ENCODE measurements at regions not wholly inside any gene's neighbourhood (a gene's known extent, or its start where the extent isn't known, plus 50 kb on each side); places are given as distances from the start of the nearest gene placed in this dataset.

GRCh38 chr1:195550071-195550862, 1058.0 kb downstream of the KCNT2 start:
- Mint-ChIP-seq H3K36me3 (no peaks in the 10 kb centered on the region), H3K27me3 (no peaks in the 10 kb centered on the region), H3K27ac (no peak overlapping the region), H3K4me1 (no peaks in the 10 kb centered on the region), H3K4me3 (no peak overlapping the region), H3K9me3 (peaks cover 0 to 2% (median 0%) of the 10 kb centered on the region in 5 donors)
- no peak for DNase-seq
- CTCF ChIA-PET, result no interaction called here
- no peaks in the 10 kb centered on the region for H3K9me3 ChIP-seq (ENCODE audit: low read length)
- H3K27me3 ChIP-seq (ENCODE audit: insufficient read depth, low read length, poor library complexity, severe bottlenecking), result no peaks in the 10 kb centered on the region
- no peaks in the 10 kb centered on the region for H3K36me3 ChIP-seq (ENCODE audit: insufficient read depth, low read length)
- H3K27ac ChIP-seq (ENCODE audit: low read depth, low read length), result no peak overlapping the region
- POLR2A ChIA-PET, result no interaction called here
- no peak overlapping the region for H3K4me3 ChIP-seq (ENCODE audit: low read length)
- H3K4me1 ChIP-seq (ENCODE audit: insufficient read depth, low read length), result no peaks in the 10 kb centered on the region

GRCh38 chr1:195530961-195531360, 1077.3 kb downstream of the KCNT2 start:
- ChIA-PET POLR2A (no interaction called here), CTCF (no interaction called here)
- H3K4me1 Mint-ChIP-seq, result no peaks in the 10 kb centered on the region
- H3K4me3 Mint-ChIP-seq, result no peak overlapping the region
- H3K27ac Mint-ChIP-seq, result no peak overlapping the region
- H3K27me3 Mint-ChIP-seq, result no peaks in the 10 kb centered on the region
- H3K9me3 Mint-ChIP-seq, result peaks cover 0 to 4% (median 3%) of the 10 kb centered on the region in 5 donors
- no peaks in the 10 kb centered on the region for H3K36me3 Mint-ChIP-seq
- Histone ChIP-seq H3K27me3 (ENCODE audit: insufficient read depth, low read length, poor library complexity, severe bottlenecking) (no peaks in the 10 kb centered on the region), H3K36me3 (ENCODE audit: insufficient read depth, low read length) (no peaks in the 10 kb centered on the region), H3K27ac (ENCODE audit: low read depth, low read length) (no peak overlapping the region), H3K4me1 (ENCODE audit: insufficient read depth, low read length) (no peaks in the 10 kb centered on the region), H3K4me3 (ENCODE audit: low read length) (no peak overlapping the region), H3K9me3 (ENCODE audit: low read length) (no peaks in the 10 kb centered on the region)
- no peak for DNase-seq

- no peaks in the 10 kb centered on the region for H3K27me3 ChIP-seq (ENCODE audit: insufficient read depth, low read length, poor library complexity, severe bottlenecking)
- Mint-ChIP-seq H3K4me3 (no peak overlapping the region), H3K27ac (no peak overlapping the region), H3K27me3 (no peaks in the 10 kb centered on the region), H3K9me3 (peaks cover 0 to 4% (median 3%) of the 10 kb centered on the region in 5 donors), H3K4me1 (no peaks in the 10 kb centered on the region), H3K36me3 (no peaks in the 10 kb centered on the region)
- no peaks in the 10 kb centered on the region for H3K36me3 ChIP-seq (ENCODE audit: insufficient read depth, low read length)
- ChIA-PET POLR2A (no interaction called here), CTCF (no interaction called here)
- H3K4me3 ChIP-seq (ENCODE audit: low read length), result no peak overlapping the region
- DNase-seq, result no peak
- H3K4me1 ChIP-seq (ENCODE audit: insufficient read depth, low read length), result no peaks in the 10 kb centered on the region
- H3K9me3 ChIP-seq (ENCODE audit: low read length), result no peaks in the 10 kb centered on the region
- H3K27ac ChIP-seq (ENCODE audit: low read depth, low read length), result no peak overlapping the region
Measured at GRCh38 chr1:195529881-195530280, 1078.4 kb downstream of the KCNT2 start.

GRCh38 chr1:195520757-195521156, 1087.5 kb downstream of the KCNT2 start:
- H3K27ac ChIP-seq (ENCODE audit: low read depth, low read length), result no peak overlapping the region
- no peaks in the 10 kb centered on the region for H3K4me1 Mint-ChIP-seq
- H3K4me3 Mint-ChIP-seq, result no peak overlapping the region
- ChIA-PET POLR2A (no interaction called here), CTCF (no interaction called here)
- H3K27me3 Mint-ChIP-seq, result no peaks in the 10 kb centered on the region
- H3K4me1 ChIP-seq (ENCODE audit: insufficient read depth, low read length), result no peaks in the 10 kb centered on the region
- H3K4me3 ChIP-seq (ENCODE audit: low read length), result no peak overlapping the region
- H3K27me3 ChIP-seq (ENCODE audit: insufficient read depth, low read length, poor library complexity, severe bottlenecking), result no peaks in the 10 kb centered on the region
- H3K9me3 Mint-ChIP-seq, result peaks cover 0 to 19% (median 3%) of the 10 kb centered on the region in 5 donors
- no peaks in the 10 kb centered on the region for H3K36me3 ChIP-seq (ENCODE audit: insufficient read depth, low read length)
- no peaks in the 10 kb centered on the region for H3K9me3 ChIP-seq (ENCODE audit: low read length)
- no peak overlapping the region for H3K27ac Mint-ChIP-seq
- DNase-seq, result no peak
- no peaks in the 10 kb centered on the region for H3K36me3 Mint-ChIP-seq

GRCh38 chr1:195516036-195516435, 1092.2 kb downstream of the KCNT2 start:
- no peak overlapping the region for H3K27ac ChIP-seq (ENCODE audit: low read depth, low read length)
- H3K4me3 ChIP-seq (ENCODE audit: low read length), result no peak overlapping the region
- no peaks in the 10 kb centered on the region for H3K4me1 ChIP-seq (ENCODE audit: insufficient read depth, low read length)
- Mint-ChIP-seq H3K9me3 (peaks cover 0 to 8% (median 0%) of the 10 kb centered on the region in 5 donors), H3K27me3 (no peaks in the 10 kb centered on the region), H3K4me3 (no peak overlapping the region), H3K27ac (no peak overlapping the region), H3K36me3 (no peaks in the 10 kb centered on the region), H3K4me1 (no peaks in the 10 kb centered on the region)
- ChIA-PET POLR2A (no interaction called here), CTCF (no interaction called here)
- no peak for DNase-seq
- H3K36me3 ChIP-seq (ENCODE audit: insufficient read depth, low read length), result no peaks in the 10 kb centered on the region
- H3K9me3 ChIP-seq (ENCODE audit: low read length), result no peaks in the 10 kb centered on the region
- H3K27me3 ChIP-seq (ENCODE audit: insufficient read depth, low read length, poor library complexity, severe bottlenecking), result no peaks in the 10 kb centered on the region

- CTCF ChIA-PET, result no interaction called here
- Mint-ChIP-seq H3K36me3 (no peaks in the 10 kb centered on the region), H3K27ac (no peak overlapping the region), H3K9me3 (peaks cover 0 to 8% (median 2%) of the 10 kb centered on the region in 5 donors), H3K27me3 (no peaks in the 10 kb centered on the region), H3K4me3 (no peak overlapping the region), H3K4me1 (no peaks in the 10 kb centered on the region)
- Histone ChIP-seq H3K27ac (ENCODE audit: low read depth, low read length) (no peak overlapping the region), H3K9me3 (ENCODE audit: low read length) (no peaks in the 10 kb centered on the region), H3K36me3 (ENCODE audit: insufficient read depth, low read length) (no peaks in the 10 kb centered on the region), H3K27me3 (ENCODE audit: insufficient read depth, low read length, poor library complexity, severe bottlenecking) (no peaks in the 10 kb centered on the region), H3K4me3 (ENCODE audit: low read length) (no peak overlapping the region), H3K4me1 (ENCODE audit: insufficient read depth, low read length) (no peaks in the 10 kb centered on the region)
- POLR2A ChIA-PET, result no interaction called here
- no peak for DNase-seq
Measured at GRCh38 chr1:195511501-195511900, 1096.7 kb downstream of the KCNT2 start.

GRCh38 chr1:195501118-195501517, 1107.1 kb downstream of the KCNT2 start:
- POLR2A ChIA-PET, result no interaction called here

GRCh38 chr1:195495720-195496635, 1112.3 kb downstream of the KCNT2 start:
- POLR2A ChIA-PET, result no interaction called here
- Mint-ChIP-seq H3K4me1 (no peaks in the 10 kb centered on the region), H3K27ac (no peak overlapping the region), H3K9me3 (peaks cover 1 to 7% (median 6%) of the 10 kb centered on the region in 5 donors), H3K36me3 (no peaks in the 10 kb centered on the region), H3K4me3 (no peak overlapping the region), H3K27me3 (no peaks in the 10 kb centered on the region)
- H3K36me3 ChIP-seq (ENCODE audit: insufficient read depth, low read length), result no peaks in the 10 kb centered on the region
- no peak overlapping the region for H3K27ac ChIP-seq (ENCODE audit: low read depth, low read length)
- no peak overlapping the region for H3K4me3 ChIP-seq (ENCODE audit: low read length)
- no peaks in the 10 kb centered on the region for H3K27me3 ChIP-seq (ENCODE audit: insufficient read depth, low read length, poor library complexity, severe bottlenecking)
- CTCF ChIA-PET, result no interaction called here
- no peak for DNase-seq
- no peaks in the 10 kb centered on the region for H3K4me1 ChIP-seq (ENCODE audit: insufficient read depth, low read length)
- no peaks in the 10 kb centered on the region for H3K9me3 ChIP-seq (ENCODE audit: low read length)

More at GRCh38 chr1:195501118-195501517, 1107.1 kb downstream of the KCNT2 start:
- CTCF ChIA-PET, result no interaction called here
- H3K27me3 Mint-ChIP-seq, result no peaks in the 10 kb centered on the region
- no peaks in the 10 kb centered on the region for H3K36me3 ChIP-seq (ENCODE audit: insufficient read depth, low read length)
- H3K27me3 ChIP-seq (ENCODE audit: insufficient read depth, low read length, poor library complexity, severe bottlenecking), result no peaks in the 10 kb centered on the region
- no peaks in the 10 kb centered on the region for H3K4me1 Mint-ChIP-seq
- H3K4me3 Mint-ChIP-seq, result no peak overlapping the region
- no peaks in the 10 kb centered on the region for H3K36me3 Mint-ChIP-seq
- no peak for DNase-seq
- H3K27ac Mint-ChIP-seq, result no peak overlapping the region
- peaks cover 0 to 5% (median 0%) of the 10 kb centered on the region in 5 donors for H3K9me3 Mint-ChIP-seq
- H3K4me1 ChIP-seq (ENCODE audit: insufficient read depth, low read length), result no peaks in the 10 kb centered on the region
- no peaks in the 10 kb centered on the region for H3K9me3 ChIP-seq (ENCODE audit: low read length)
- no peak overlapping the region for H3K4me3 ChIP-seq (ENCODE audit: low read length)
- no peak overlapping the region for H3K27ac ChIP-seq (ENCODE audit: low read depth, low read length)
